ENCODE measurements at regions not wholly inside any gene's neighbourhood (a gene's known extent, or its start where the extent isn't known, plus 50 kb on each side); places are given as distances from the start of the nearest gene placed in this dataset.

GRCh38 chr18:2407961-2408360 lies 163.3 kb downstream of the METTL4 start:
- FAIRE-seq, result no peak

GRCh38 chr18:2409906-2410305 lies 161.4 kb downstream of the METTL4 start:
- no peak for FAIRE-seq

- FAIRE-seq, result no peak
Measured at GRCh38 chr18:2410688-2411087, 160.6 kb downstream of the METTL4 start.

GRCh38 chr18:2411381-2411960 lies 159.8 kb downstream of the METTL4 start:
- no peak for FAIRE-seq

- no peak for FAIRE-seq
Measured at GRCh38 chr18:2412281-2412680, 159.0 kb downstream of the METTL4 start.

- FAIRE-seq, result no peak
Measured at GRCh38 chr18:2412996-2413751, 158.1 kb downstream of the METTL4 start.

GRCh38 chr18:2414235-2414634 lies 157.1 kb downstream of the METTL4 start:
- no peak for FAIRE-seq

GRCh38 chr18:2415656-2416055 lies 155.6 kb downstream of the METTL4 start:
- no peak for FAIRE-seq

GRCh38 chr18:2417861-2418610 lies 153.3 kb downstream of the METTL4 start:
- FAIRE-seq, result no peak

GRCh38 chr18:2420367-2420766 lies 150.9 kb downstream of the METTL4 start:
- FAIRE-seq, result no peak

GRCh38 chr18:2423761-2424160 lies 147.5 kb downstream of the METTL4 start:
- no peak for FAIRE-seq

- FAIRE-seq, result no peak
Measured at GRCh38 chr18:2424420-2424819, 146.9 kb downstream of the METTL4 start.

GRCh38 chr18:2425426-2426317 lies 145.6 kb downstream of the METTL4 start:
- no peak for FAIRE-seq

GRCh38 chr18:2430191-2430590 lies 141.1 kb downstream of the METTL4 start:
- FAIRE-seq, result no peak

- no peak for FAIRE-seq
Measured at GRCh38 chr18:2431806-2432205, 139.5 kb downstream of the METTL4 start.

- no peak for FAIRE-seq
Measured at GRCh38 chr18:2433366-2433765, 137.9 kb downstream of the METTL4 start.

GRCh38 chr18:2441544-2441943 lies 129.8 kb downstream of the METTL4 start:
- FAIRE-seq, result no peak

- no peak for FAIRE-seq
Measured at GRCh38 chr18:2442006-2442405, 129.3 kb downstream of the METTL4 start.

- no peak for FAIRE-seq
Measured at GRCh38 chr18:2442726-2443275, 128.5 kb downstream of the METTL4 start.

- FAIRE-seq, result no peak
Measured at GRCh38 chr18:2444201-2444875, 127.0 kb downstream of the METTL4 start.

GRCh38 chr18:2448565-2449151 lies 122.6 kb downstream of the METTL4 start:
- no peak for FAIRE-seq

GRCh38 chr18:2451556-2451955 lies 119.7 kb downstream of the METTL4 start:
- no peak for FAIRE-seq
